ENCODE measurements at regions not wholly inside any gene's neighbourhood (a gene's known extent, or its start where the extent isn't known, plus 50 kb on each side); places are given as distances from the start of the nearest gene placed in this dataset.

DNA sequence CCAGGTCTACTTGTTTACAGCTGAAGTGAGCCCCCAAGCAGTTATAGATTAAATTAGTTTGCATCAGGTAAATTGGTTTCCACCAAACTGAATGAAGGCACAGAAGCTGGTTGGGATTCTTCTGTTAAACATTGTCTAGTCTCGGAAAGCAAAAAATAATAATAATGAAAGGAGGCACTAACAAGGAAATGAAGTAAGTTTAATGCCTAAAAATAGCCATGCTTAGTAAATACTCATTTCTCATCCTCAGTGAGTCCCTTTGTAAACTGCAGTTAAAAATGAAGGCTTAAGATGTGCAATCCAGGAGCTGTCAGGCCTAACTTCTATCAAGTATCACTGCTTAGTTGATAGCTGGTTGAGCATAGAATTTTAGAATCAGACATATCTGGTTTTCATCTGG, 113.5 kb downstream of the BTG1 start:
- ChIA-PET POLR2A (ENCODE audit: unreplicated experiment) (no interaction called here), CTCF (no interaction called here)
- H3F3A ChIP-seq (ENCODE audit: low read length, unreplicated experiment) = no peaks in the 10 kb centered on the region
- H3K9ac ChIP-seq (ENCODE audit: low read length) = no peak overlapping the region
- H4K20me1 ChIP-seq (ENCODE audit: low read length) = no peaks in the 10 kb centered on the region
- no peak for ATAC-seq
- no peaks in the 10 kb centered on the region for H3K27me3 ChIP-seq (ENCODE audit: low read length)
- intact Hi-C loops (cut with micrococcal nuclease) = no loop called here
- H3K27ac ChIP-seq (ENCODE audit: low read length) = no peak overlapping the region
- no peaks in the 10 kb centered on the region for H3K36me3 ChIP-seq (ENCODE audit: low read depth, low read length)
- H3K9me3 ChIP-seq (ENCODE audit: low read length) = no peaks in the 10 kb centered on the region
- no peak overlapping the region for H3K4me3 ChIP-seq (ENCODE audit: low read length)
- BruUV-seq (replicated peaks) = no TSS peak
- no peaks in the 10 kb centered on the region for H3K79me2 ChIP-seq (ENCODE audit: low read length)
- no peak overlapping the region for H3K4me2 ChIP-seq (ENCODE audit: low read length)
- H2AFZ ChIP-seq (ENCODE audit: low read length) = no peak overlapping the region
- H3K9me2 ChIP-seq (replicated peaks; ENCODE audit: low read length) = no peaks in the 10 kb centered on the region
- DNase-seq = no peak
- peaks cover 11% of the 10 kb centered on the region; the same call in 1 of the 2 replicates for H3K4me1 ChIP-seq (ENCODE audit: insufficient read depth, low read length)
- TF ChIP-seq EZH2 (IDR thresholded peaks at IDR 0.05; ENCODE audit: low read length, unreplicated experiment) (no peak), EZH2phosphoT487 (IDR thresholded peaks at IDR 0.05; ENCODE audit: borderline replicate concordance, low read length) (no peak), CTCF (conservative IDR thresholded peaks at IDR 0.05; ENCODE audit: low read depth, low read length) (no peak)

DNA sequence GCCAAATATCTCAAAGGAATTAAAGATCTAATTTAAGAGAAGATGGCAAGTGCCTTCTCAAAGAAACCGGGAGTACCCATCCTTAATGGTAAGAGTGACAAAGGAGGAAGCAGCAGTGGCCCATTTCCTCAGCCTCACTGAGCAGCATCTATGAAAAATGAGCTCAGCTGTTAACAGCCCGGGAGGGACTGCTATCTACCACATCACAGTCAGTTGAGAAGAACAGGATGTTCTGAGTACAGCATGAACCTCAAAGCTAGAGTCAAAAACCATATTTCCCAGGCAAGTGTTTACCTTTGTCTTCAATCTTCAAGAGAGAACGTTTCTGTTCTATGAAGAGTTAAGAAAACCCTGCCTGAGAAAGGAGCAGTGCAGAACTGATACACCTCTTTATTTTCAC, 115.0 kb downstream of the BTG1 start:
- Histone ChIP-seq H3K4me3 (ENCODE audit: low read length) (no peak overlapping the region), H3K27me3 (ENCODE audit: low read length) (no peaks in the 10 kb centered on the region), H3K9me2 (replicated peaks; ENCODE audit: low read length) (no peaks in the 10 kb centered on the region), H3F3A (ENCODE audit: low read length, unreplicated experiment) (no peaks in the 10 kb centered on the region), H3K4me2 (ENCODE audit: low read length) (no peak overlapping the region), H4K20me1 (ENCODE audit: low read length) (no peaks in the 10 kb centered on the region), H3K9ac (ENCODE audit: low read length) (no peak overlapping the region), H2AFZ (ENCODE audit: low read length) (no peak overlapping the region), H3K4me1 (ENCODE audit: insufficient read depth, low read length) (peaks cover 11% of the 10 kb centered on the region; the same call in 1 of the 2 replicates), H3K9me3 (ENCODE audit: low read length) (no peaks in the 10 kb centered on the region), H3K79me2 (ENCODE audit: low read length) (no peaks in the 10 kb centered on the region), H3K27ac (ENCODE audit: low read length) (no peak overlapping the region), H3K36me3 (ENCODE audit: low read depth, low read length) (no peaks in the 10 kb centered on the region)
- ATAC-seq (no peak), DNase-seq (no peak)
- intact Hi-C loops (cut with micrococcal nuclease) = no loop called here
- CTCF ChIA-PET = no interaction called here
- POLR2A ChIA-PET (ENCODE audit: unreplicated experiment) = interaction anchor here (0.6 kb wide), 1 partner anchor 115 kb away, joined by 3 read pairs; no protein-coding TSS in a partner anchor
- TF ChIP-seq EZH2 (IDR thresholded peaks at IDR 0.05; ENCODE audit: low read length, unreplicated experiment) = no peak
- TF ChIP-seq CTCF (conservative IDR thresholded peaks at IDR 0.05; ENCODE audit: low read depth, low read length) = no peak
- TF ChIP-seq EZH2phosphoT487 (IDR thresholded peaks at IDR 0.05; ENCODE audit: borderline replicate concordance, low read length) = no peak
- BruUV-seq (replicated peaks) = no TSS peak

DNA sequence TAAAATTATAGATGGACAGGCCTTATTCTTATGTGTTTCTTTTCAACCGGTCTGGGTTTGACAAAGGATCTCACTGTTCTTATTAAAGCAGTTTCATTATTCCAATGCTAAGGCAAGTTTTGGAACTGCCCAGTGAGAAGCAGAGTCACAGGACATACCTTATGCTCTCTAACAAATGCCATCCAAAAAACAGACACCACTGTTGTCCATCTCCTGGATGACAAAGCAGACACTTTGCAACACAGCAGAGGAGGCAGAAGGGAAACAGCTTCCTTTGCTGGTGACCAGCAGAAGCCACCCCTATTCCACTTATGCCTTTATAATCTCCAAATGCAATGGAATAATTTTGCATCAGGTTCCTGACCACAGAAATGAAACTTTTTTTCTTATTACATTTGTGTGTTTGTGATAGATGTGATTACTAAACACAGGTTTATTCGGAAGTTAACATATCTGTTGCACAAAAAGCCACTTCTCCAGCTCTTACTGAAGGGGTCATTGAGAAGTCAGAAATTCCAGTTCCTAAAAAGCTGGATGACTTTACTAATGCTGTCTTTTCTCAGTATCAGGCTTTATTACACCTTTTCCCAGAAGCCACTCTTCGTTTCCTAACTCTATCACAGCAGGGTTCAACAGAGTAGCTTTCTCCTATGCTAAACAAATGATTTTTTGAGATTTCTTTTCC, 115.6 kb downstream of the BTG1 start:
- intact Hi-C loops (cut with micrococcal nuclease) = no loop called here
- Histone ChIP-seq H3K36me3 (ENCODE audit: low read depth, low read length) (no peaks in the 10 kb centered on the region), H3K79me2 (ENCODE audit: low read length) (no peaks in the 10 kb centered on the region), H2AFZ (ENCODE audit: low read length) (no peak overlapping the region), H3K27ac (ENCODE audit: low read length) (no peak overlapping the region), H3F3A (ENCODE audit: low read length, unreplicated experiment) (no peaks in the 10 kb centered on the region), H4K20me1 (ENCODE audit: low read length) (no peaks in the 10 kb centered on the region), H3K9me2 (replicated peaks; ENCODE audit: low read length) (no peaks in the 10 kb centered on the region), H3K4me3 (ENCODE audit: low read length) (no peak overlapping the region), H3K9ac (ENCODE audit: low read length) (no peak overlapping the region), H3K9me3 (ENCODE audit: low read length) (no peaks in the 10 kb centered on the region), H3K4me2 (ENCODE audit: low read length) (no peak overlapping the region), H3K27me3 (ENCODE audit: low read length) (no peaks in the 10 kb centered on the region), H3K4me1 (ENCODE audit: insufficient read depth, low read length) (peaks cover 6% of the 10 kb centered on the region; the same call in 1 of the 2 replicates)
- POLR2A ChIA-PET (ENCODE audit: unreplicated experiment) = interaction anchor here (0.6 kb wide), 1 partner anchor 116 kb away, joined by 3 read pairs; no protein-coding TSS in a partner anchor
- DNase-seq (no peak), ATAC-seq (no peak)
- CTCF ChIA-PET = no interaction called here
- BruUV-seq (replicated peaks) = no TSS peak
- TF ChIP-seq EZH2 (IDR thresholded peaks at IDR 0.05; ENCODE audit: low read length, unreplicated experiment) (no peak), CTCF (conservative IDR thresholded peaks at IDR 0.05; ENCODE audit: low read depth, low read length) (no peak), EZH2phosphoT487 (IDR thresholded peaks at IDR 0.05; ENCODE audit: borderline replicate concordance, low read length) (no peak)

Measured in PC-3 (cell line).